HG03354 (cell line): ENCODE measurements at regions not wholly inside any gene's neighbourhood (a gene's known extent, or its start where the extent isn't known, plus 50 kb on each side); places are given as distances from the start of the nearest gene placed in this dataset.

ENCODE experiments used
- ATAC-seq: cut with Tn5 transposase; IDR thresholded peaks from one replicate; pipeline ENCODE4 v1.9.1; 2021; ENCODE audit warnings: mild to moderate bottlenecking; ENCODE audit not compliant: unreplicated experiment, poor library complexity, severe bottlenecking

DNA sequence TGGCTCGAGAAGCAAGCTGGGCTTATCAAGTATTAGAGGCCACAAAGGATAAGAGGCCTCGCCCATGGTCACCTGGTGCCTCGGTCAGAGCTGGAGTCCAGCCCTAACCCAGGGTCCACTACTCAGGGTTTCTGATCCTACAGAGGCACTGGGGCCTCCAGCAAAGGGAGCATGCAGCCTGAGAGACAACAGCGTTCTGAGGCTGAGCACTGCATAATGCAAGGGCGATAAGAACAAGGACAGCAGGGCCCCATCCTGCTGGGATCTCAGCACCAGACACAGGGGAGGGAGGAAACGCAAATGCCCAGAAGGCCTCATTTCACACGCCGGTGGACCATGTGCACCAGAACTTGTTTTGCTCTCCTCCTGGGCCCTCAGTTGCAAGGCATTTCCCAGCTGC is 63.0 kb downstream of the C5orf15 start:
- no peak for ATAC-seq

DNA sequence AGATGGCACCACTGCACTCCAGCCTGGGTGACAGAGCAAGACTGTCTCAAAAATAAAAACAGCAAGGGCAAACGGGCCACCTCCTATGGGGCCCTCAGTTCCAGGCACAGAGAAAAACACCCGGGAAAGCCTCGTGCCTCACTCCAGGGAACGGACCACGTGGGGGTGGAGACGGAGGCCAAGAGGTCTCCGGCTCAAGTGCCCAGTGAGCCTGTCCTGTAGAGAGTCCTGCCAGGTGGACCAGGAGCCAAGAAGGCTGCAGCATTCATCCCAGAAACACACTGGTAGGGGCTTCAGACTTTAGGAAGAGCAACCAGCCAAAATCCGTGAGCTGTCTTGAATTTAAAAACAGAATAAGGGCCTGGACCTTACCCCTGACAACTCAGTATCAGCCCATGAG is 63.8 kb downstream of the C5orf15 start:
- ATAC-seq: no peak

DNA sequence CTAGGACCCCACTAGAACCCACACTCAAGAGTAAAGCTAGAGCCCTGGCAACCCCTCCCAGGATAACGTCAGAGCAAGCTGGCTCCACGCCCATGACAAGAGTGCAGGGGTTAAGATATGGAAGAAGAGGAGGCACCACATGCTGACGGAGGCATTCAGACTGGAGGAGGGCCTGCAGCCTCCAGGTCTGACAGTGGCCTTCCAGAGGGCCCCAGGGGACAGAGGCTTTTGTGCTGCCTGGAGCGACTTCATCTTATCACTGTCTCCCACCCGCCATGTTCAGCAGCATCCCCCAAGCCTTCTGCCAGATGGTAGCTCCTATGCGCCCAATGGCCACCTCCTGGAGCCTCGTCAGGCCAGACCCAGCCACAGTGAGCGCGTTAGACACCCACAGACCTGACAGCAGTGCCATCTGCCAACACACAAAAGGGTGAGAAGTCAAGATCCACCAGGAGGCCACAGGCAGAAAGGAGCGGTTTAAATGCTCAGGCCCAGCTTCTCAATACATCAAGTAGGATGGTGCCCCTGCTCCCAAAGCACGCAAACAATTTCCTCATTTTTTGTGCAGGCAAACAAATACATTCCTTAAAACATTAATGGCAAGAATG is 65.8 kb downstream of the C5orf15 start:
- no peak for ATAC-seq

DNA sequence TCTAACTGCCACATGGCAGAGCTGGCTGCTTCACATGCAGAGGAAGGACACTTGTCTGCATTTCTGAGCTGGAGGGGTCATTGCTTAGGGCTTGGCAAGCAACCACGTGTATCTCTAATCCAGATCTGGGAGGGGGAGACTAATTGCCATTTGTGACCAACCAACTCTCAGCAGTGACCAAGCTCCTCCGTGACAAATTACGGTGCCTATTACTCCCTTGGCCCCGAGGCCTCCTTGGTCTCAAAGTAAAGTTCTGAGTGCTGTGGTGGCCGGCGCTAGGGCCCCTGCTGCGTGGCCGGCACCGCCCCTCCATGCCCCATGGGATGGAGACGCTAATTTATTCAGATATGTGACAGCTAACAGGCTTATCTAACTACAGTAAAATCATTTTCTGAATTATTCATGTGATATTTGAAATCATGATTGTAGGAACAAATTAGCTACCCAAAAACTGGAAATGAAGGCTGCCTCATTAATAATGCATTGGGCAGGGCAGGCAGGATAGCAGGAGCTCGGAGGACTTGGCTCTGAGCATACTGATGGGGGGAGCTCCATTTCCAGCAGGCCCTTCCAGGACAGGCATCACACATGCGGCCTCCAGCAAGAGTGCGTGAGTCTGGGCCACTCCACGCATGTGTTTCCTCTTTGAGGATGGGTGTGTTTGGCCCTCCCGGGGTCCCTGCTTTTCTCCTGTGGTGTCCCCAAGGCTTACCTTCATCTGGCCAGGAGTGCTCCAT is 67.7 kb downstream of the C5orf15 start:
- no peak for ATAC-seq

DNA sequence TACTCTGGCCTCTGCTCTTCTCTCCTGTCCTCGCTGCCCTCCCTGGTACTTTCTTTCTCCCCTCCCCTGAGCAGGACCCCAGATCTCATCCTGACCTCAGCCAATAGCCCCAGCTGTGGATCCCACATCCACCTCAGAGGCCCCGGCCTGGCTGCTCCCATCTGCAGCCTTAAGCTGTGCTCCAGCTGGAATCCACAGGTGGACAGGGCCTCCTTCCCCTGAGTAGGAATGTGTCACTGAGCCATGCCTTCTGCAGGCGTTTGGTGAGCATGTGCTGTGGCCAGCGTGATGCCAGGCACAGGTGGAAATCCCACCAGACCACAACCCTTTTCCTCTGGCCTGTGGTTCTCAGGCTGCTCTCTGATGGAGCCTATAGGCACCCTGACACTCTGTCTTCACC is 68.9 kb downstream of the C5orf15 start:
- ATAC-seq: no peak

DNA sequence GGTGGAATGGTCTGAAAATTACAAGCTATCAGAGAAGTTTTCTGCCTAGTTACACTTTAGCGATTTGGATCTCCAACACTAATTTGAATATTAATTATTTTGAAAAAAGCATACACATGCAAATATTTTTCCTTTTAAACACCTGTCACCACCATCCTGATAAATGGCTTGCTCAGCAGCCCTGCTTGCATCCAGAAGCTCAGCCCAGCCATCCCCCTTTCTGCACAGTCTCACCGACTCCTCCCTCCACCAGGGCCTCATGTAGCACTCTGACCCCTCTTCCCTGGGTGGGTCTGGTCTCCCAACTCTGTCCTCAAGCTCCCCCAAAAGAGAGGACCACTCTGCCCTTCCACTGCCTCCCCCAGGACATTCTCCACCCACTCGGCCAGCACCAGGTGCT is 70.0 kb downstream of the C5orf15 start:
- no peak for ATAC-seq

DNA sequence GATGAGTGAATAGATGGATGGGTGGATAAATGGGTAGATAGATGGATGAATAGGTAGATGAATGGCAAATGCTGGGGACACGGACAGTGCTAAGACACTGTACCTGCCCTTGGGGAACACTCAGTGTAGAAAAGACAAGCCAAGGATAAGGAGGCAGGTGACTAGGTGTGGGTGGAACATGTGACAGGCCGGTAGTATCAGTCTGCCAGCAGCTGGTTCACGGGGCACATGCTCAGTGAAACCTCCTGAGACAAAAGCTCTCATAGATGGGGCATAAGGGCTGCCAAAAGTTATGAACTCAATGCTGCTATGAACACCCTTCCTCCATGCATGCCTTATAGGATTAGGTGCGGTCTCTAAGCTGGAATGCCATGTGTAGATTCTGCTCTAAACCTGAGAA is 71.0 kb downstream of the C5orf15 start:
- no peak for ATAC-seq

DNA sequence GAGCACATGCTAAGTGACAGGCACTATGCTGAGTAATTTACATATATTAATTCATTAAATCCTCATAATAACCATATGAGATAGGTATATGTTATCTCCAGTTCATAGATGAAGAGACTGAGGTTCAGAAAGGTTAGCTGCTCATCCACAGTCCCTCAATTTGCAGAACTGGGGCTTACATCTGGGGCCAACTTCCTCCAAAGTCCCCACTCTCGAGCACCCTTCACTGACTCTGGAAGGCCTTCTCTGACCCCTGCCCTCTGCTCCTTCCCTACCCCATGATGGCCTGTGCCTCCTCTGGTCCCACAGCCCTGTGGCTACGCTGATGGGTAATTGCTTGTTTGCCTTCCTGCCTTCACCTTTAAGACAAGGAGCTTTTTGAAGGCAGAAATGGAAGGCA is 71.6 kb downstream of the C5orf15 start:
- ATAC-seq: no peak

DNA sequence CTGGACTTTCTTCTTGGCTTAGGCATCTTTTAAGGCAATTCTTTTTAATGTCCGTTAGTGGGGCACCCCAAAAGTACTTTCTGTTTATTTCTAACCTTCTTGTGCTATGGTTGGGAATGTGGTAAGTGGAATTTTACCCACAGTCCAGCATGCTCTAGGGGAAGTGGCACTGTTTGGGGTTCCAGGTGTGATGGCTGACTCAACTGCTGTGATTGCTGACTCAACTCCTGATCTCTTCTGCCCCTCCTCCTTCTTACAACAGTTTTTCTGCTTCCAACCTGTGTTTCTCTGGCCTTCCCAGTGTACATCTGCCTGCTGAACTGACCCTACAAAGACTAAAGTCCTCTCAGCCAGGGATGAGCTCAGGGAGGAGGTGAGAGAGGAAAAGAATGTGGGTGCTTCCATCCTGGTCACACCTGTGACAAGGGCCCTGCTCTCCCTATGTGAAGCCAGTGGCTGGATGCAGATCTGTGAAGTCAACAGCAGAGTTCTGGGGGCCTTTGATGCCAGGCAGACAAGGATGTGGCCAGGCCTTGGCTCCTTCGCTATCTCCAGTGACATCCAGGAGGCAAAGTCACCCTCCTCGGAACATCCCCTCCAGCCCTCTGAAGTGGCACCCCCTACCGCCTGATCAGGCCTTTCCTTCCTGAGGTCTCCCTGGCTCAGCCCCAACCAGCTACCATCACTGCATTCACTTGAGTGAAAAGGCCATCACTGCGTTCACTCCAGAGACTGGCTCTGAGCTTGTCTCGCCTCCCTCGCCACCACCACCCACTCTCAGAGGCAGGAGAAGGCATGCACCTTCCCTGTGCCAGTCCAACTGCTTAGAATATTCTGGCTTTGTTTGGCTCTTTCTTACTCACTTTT is 72.2 kb downstream of the C5orf15 start:
- ATAC-seq: no peak

DNA sequence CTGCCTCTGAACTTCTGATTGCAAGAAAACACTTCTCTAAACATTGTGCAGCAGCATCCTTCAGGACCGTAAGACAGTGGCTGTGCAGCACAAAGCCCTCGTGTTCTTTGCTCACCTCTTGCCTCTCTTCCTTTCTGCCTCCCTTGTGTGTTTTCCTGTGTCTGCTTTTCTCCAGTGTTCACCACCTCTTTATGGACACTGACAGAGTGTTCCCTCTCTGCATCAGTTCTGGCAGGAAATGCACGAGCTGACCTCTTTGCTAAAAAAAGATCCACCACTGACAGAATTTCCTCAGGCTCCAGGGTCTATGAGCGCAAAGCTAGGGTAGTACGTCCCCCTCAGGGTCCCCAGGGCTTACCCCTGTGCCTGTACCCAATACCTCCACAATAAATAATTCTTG is 74.3 kb downstream of the C5orf15 start:
- ATAC-seq: no peak

DNA sequence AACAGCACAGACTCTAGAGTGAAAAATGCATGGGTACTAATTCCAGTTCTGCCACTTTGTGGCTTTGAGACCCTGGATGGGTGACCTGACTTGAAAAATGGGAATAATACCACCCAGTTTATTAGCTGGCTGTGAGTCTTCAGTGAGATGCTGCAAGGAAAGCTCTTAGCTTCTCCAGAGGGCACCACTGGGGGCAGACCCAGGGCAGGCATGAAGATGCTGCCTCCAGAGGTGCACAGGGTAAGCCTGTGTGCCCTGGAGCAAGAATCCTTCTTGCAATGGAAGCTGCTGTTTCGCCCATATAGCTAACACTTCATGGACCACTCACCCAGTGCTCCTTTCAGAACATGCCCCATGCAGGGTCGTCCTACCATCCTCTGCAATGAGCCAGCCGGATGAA is 75.7 kb downstream of the C5orf15 start:
- ATAC-seq: no peak

DNA sequence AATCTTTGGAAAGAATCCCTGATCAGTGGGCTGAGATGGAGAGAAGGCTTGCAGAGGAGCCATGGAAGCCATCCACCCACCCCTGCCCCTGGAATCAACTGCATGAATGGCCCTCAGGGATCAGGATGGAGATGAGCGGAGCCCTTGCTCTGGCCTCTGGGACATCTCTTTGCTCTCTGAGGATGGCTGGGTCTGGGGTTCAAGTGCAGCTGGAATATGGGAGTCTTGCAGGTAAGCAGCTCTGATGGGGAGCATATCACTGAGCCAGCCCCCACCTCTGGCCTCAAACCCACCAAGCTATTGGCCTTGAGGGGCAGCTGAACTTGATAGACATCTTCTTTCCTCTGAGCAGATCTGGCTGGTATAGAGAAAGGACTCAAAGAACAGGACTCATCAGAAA is 76.1 kb downstream of the C5orf15 start:
- ATAC-seq: no peak

DNA sequence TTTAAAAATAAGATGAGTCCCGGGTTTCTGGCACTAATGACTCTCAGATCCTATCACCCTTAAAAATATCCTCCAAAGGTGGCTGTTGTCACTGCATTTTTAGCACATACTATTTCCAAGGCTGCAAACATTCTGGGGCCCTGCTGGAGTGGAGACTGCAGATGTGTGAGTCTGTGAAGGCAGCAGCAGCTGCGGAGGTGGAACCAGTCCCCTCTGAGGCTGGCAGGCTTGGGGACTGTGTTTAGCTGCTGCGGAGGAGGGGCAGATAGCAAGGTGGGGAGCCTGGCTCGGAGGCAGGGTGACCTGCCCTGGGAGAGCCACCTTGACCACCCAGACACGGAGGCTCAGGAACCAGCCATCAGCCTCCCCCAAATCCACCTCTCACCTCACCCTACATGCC is 77.0 kb downstream of the C5orf15 start:
- ATAC-seq: no peak

DNA sequence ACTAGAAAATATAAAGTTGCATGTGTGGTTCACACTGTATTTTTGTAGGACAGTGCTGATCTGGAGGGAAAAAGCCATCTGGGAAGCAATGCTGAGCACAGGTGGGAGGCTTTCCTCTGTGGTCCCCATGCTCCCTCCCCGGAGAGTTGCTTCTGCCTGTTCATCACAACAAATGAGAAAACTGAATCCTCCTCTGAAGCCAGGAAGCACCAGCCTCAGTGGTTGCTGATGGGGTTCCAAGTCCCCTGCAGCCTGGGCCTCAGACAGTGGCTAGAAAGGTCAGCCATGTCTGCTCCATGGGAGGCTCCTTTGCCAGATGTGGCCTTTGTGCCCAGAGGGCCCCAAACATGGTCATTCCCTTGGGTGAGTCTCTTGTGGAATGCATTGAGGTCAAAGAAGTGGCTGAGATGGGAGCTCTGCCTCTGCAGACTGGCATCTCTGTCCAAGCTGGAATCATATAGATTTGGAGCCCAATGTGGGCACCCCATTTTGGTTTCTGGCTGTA is 77.6 kb downstream of the C5orf15 start:
- ATAC-seq: no peak

DNA sequence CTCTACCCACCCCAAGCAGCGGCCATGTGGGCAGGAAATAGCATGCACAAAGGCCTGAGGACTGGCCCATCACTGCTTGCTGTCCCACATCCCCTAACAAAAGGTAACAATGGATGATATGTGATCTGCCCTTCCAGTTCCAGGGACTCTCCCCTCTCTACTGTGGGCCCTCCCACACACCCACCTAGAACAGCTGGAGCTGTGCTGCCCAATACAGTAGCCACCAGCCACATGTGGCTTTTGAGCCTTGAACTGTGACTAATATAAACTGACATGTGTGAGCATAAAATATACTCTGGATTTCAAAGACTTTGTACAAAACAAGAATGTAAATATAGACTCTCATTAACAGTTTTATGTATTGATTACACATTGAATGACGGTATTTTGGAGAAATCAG is 78.1 kb downstream of the C5orf15 start:
- no peak for ATAC-seq

DNA sequence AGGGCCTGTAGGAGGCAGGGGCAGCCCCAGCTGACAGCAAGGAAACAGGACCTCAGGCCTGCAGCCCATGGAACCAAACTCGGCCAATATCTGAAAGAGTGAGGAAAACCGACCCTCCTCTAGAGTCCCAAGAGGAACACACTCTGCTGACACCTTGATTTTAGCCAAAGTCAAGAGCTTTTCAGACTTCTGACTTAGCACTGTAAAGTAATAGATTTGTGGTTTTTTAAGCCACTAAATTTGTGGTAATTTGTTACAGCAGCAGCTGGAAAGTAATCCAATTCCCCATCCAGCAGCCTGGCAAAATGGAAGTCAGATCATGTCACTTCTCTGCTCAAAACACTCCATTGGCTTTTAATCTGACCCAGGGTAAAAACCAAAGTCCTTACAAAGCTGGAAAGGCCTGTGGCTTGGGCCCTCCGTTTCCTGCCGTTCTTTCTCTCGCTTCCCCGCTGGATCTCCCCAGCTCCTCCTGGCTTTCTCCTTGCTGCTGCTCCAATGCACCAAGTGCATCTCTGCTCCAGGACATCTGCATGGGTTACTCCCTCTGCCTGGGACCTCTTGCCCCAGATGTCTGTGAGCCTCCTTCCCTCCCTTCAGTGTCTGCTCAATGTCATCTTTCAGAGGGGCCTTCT is 79.0 kb downstream of the C5orf15 start:
- ATAC-seq: no peak

DNA sequence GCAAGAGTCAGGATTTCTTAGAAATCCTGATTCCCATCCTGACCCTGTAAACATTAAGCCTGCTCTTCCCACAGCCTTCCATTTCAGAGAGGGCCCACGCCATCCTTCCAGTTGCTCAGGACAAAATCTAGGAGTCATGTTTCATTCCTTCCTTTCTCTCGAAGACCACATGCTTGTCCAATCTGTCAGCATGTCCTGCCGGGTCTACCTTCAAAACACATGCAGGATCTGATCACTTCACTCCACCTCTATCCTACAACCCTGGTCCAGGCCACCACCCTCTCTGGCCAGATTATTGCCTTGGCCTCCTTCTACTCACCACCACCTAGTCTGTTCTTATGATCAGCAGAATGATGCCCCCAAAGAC is 79.8 kb downstream of the C5orf15 start:
- ATAC-seq: no peak

DNA sequence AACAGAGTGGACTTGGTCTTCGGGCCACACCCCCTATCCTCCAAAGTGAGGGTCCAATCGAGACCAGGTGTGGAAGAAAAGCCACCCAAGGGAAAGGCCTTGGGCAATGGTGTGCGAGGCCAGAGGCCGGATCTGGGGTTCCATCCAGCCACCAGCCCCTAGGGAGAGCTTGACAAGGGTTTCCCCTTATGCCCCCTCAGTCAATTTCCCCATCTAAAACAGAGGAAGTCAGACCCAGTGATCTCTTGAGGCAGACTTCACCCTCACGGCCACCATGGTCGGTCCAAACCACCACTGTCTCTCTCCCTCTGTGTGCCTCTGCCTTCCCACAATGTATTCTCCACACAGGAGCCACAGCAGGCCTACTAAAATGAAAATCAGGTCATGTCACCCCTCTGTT is 82.9 kb downstream of the C5orf15 start:
- no peak for ATAC-seq

DNA sequence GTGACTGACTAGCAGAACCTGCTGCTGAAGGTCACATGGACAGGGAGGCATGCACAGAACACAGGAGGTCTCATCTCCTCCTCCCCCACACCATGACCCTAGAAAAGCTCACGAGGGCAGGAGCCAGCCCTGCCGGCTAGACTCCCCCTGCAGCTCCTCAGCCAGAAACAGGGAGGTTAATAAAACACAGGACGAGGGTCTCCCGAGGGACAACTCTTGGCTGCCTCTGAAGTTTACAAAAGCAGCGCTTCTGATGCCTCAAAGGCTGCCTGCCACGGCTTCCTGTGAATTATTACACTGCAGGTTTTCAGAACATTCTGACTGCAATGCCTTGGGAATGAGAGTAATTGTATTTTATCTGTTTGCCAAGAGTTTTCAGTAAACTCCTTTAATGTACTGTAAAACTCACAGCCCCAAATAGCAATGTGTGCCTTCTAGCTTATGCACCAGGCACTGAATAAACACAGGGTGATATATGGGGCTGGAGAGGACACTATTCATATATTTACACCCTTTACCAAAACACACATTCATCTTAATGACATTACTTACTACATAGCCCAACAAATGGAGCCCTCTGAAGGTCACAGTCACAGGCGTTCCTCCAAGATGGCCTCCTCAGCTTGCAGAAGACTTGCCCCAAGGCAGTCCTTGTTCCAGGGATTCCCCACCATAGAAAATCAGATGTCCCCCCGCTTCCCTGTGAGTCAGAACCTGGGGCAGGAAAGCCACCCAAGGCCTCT is 83.7 kb downstream of the C5orf15 start:
- ATAC-seq: no peak

DNA sequence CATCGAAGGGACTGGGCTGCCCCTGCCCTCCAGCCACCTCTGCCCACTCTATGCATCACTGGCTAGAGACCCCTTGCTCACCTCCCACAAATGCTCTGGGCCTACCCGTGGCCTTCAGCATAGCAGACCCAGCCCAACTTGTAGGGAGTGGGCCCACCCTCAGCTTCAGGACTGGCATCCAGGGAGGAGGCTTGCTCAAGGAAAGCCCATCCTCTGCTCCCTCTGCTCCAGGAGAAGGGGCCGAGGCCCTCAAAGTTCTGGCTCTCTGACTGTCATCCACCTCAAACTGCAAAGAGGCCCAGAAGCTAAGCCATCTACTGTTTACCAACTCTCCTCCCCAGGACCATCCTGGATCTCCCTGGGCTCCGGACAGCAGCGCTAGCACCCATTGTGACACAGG is 84.5 kb downstream of the C5orf15 start:
- ATAC-seq: no peak
